Ascending aorta (tissue), 2 donors: ENCODE measurements at regions not wholly inside any gene's neighbourhood (a gene's known extent, or its start where the extent isn't known, plus 50 kb on each side); places are given as distances from the start of the nearest gene placed in this dataset.

ENCODE experiments used
- DNase-seq, 2 donors: peaks; one replicate each; pipeline ENCODE4 v3.0.0-alpha.2; 2019; ENCODE audit warnings: low spot score in 2 of 2
- H3K27ac ChIP-seq, 2 donors: fragments of 200-600 bp; sonication (generic); one replicate each; pipeline ENCODE4 v1.5.1; 2016 to 2017; ENCODE audit warnings: mild to moderate bottlenecking in 1 of 2
- H3K27me3 ChIP-seq: fragments of 200-600 bp; sonication (generic); one replicate; pipeline ENCODE4 v1.5.1; 2017
- H3K36me3 ChIP-seq, 2 donors: fragments of 200-600 bp; sonication (generic); one replicate each; pipeline ENCODE4 v1.5.1; 2016
- H3K4me1 ChIP-seq, 2 donors: fragments of 200-600 bp; sonication (generic); one replicate each; pipeline ENCODE4 v1.5.1; 2016 to 2017; ENCODE audit warnings: mild to moderate bottlenecking in 1 of 2
- H3K4me3 ChIP-seq, 2 donors: fragments of 200-600 bp; sonication (generic); one replicate each; pipeline ENCODE4 v1.5.1; 2016 to 2017; ENCODE audit warnings: mild to moderate bottlenecking in 1 of 2
- H3K9me3 ChIP-seq, 2 donors: fragments of 200-600 bp; sonication (generic); one replicate each; pipeline ENCODE4 v1.5.1; 2016
- CTCF ChIP-seq, 3 experiments: fragments of 200-600 bp in 2 of 3; fragments of 450-650 bp in 1 of 3; sonication (generic) in 2 of 3; IDR thresholded peaks; one replicate each; pipeline ENCODE4 v1.5.1; 2016 to 2019; ENCODE audit warnings: antibody characterized with exemption in 3 of 3, mild to moderate bottlenecking in 1 of 3, moderate library complexity in 1 of 3
- intact Hi-C: fragments of 100-400 bp; cut with DNase I; formaldehyde crosslinking; loops from one replicate; pipeline ENCODE4 v1.15.1; 2023

GRCh38 chr3:41024031-41024836, 175.1 kb upstream of the CTNNB1 start:
- H3K9me3 ChIP-seq: no peaks in the 10 kb centered on the region
- no peak overlapping the region for H3K4me3 ChIP-seq
- no peaks in the 10 kb centered on the region for H3K36me3 ChIP-seq
- H3K27ac ChIP-seq: no peak overlapping the region
- intact Hi-C loops: no loop called here
- DNase-seq: no peak
- no peak for TF ChIP-seq CTCF (IDR thresholded peaks at IDR 0.05)
- no peaks in the 10 kb centered on the region for H3K4me1 ChIP-seq
- H3K27me3 ChIP-seq: no peaks in the 10 kb centered on the region

GRCh38 chr3:41026394-41027177, 172.7 kb upstream of the CTNNB1 start:
- H3K27ac ChIP-seq: no peak overlapping the region
- H3K27me3 ChIP-seq: no peaks in the 10 kb centered on the region
- no peaks in the 10 kb centered on the region for H3K4me1 ChIP-seq
- TF ChIP-seq CTCF (IDR thresholded peaks at IDR 0.05): no peak
- H3K36me3 ChIP-seq: no peaks in the 10 kb centered on the region
- no peaks in the 10 kb centered on the region for H3K9me3 ChIP-seq
- intact Hi-C loops: no loop called here
- peak in 1 of 2 donors; percentile 71 for DNase-seq
- no peak overlapping the region for H3K4me3 ChIP-seq

GRCh38 chr3:41029356-41029755, 169.9 kb upstream of the CTNNB1 start:
- Histone ChIP-seq H3K36me3 (no peaks in the 10 kb centered on the region), H3K4me3 (no peak overlapping the region), H3K4me1 (no peaks in the 10 kb centered on the region), H3K27me3 (no peaks in the 10 kb centered on the region), H3K27ac (no peak overlapping the region), H3K9me3 (no peaks in the 10 kb centered on the region)
- intact Hi-C loops: no loop called here
- no peak for TF ChIP-seq CTCF (IDR thresholded peaks at IDR 0.05)
- DNase-seq: no peak

- no peaks in the 10 kb centered on the region for H3K4me1 ChIP-seq
- no peak for DNase-seq
- H3K27me3 ChIP-seq: no peaks in the 10 kb centered on the region
- H3K4me3 ChIP-seq: no peak overlapping the region
- no peak overlapping the region for H3K27ac ChIP-seq
- H3K36me3 ChIP-seq: no peaks in the 10 kb centered on the region
- intact Hi-C loops: no loop called here
- no peak for TF ChIP-seq CTCF (IDR thresholded peaks at IDR 0.05)
- H3K9me3 ChIP-seq: no peaks in the 10 kb centered on the region
These were observed 169.1 kb upstream of the CTNNB1 start for GRCh38 chr3:41030220-41030619.

GRCh38 chr3:41031401-41031800, 167.9 kb upstream of the CTNNB1 start:
- Histone ChIP-seq H3K9me3 (no peaks in the 10 kb centered on the region), H3K4me3 (no peak overlapping the region), H3K27ac (no peak overlapping the region), H3K36me3 (no peaks in the 10 kb centered on the region), H3K27me3 (no peaks in the 10 kb centered on the region), H3K4me1 (no peaks in the 10 kb centered on the region)
- intact Hi-C loops: no loop called here
- TF ChIP-seq CTCF (IDR thresholded peaks at IDR 0.05): no peak
- no peak for DNase-seq
